ENCODE measurements at regions not wholly inside any gene's neighbourhood (a gene's known extent, or its start where the extent isn't known, plus 50 kb on each side); places are given as distances from the start of the nearest gene placed in this dataset.

GRCh38 chr18:75124551-75124950 lies 84.4 kb downstream of the PTGR3 start:
- H3K4me1 ChIP-seq (ENCODE audit: control insufficient read depth, extremely low read depth, insufficient read depth, low read length), result no peaks in the 10 kb centered on the region
- no peaks in the 10 kb centered on the region for H3K36me3 ChIP-seq (ENCODE audit: control insufficient read depth, insufficient read depth, low read length)
- no peaks in the 10 kb centered on the region for H3K27me3 ChIP-seq (ENCODE audit: control insufficient read depth, insufficient read depth, low read length)
- TF ChIP-seq CTCF (conservative IDR thresholded peaks at IDR 0.05 in 1 of 2, IDR thresholded peaks at IDR 0.05 in 1 of 2; ENCODE audit: low read depth in 1 of 2, low read length in 2 of 2) (no peak), EZH2 (IDR thresholded peaks at IDR 0.05; ENCODE audit: low read length, missing control alignments) (no peak)
- no peak overlapping the region for H3K27ac ChIP-seq (ENCODE audit: insufficient read depth, low read length)
- no peak overlapping the region for H3K9ac ChIP-seq (ENCODE audit: insufficient read depth, low read length)
- H3K4me2 ChIP-seq (ENCODE audit: extremely low read depth, insufficient read depth, low read length), result no peak overlapping the region
- no peaks in the 10 kb centered on the region for H3K79me2 ChIP-seq (ENCODE audit: control insufficient read depth, insufficient read depth, low read length)
- H3K4me3 ChIP-seq (replicated peaks in 1 of 4; ENCODE audit: control extremely low read depth in 1 of 4, insufficient read depth in 1 of 4, low read depth in 3 of 4, low read length in 4 of 4), result no peak overlapping the region
- H3K9me3 ChIP-seq (ENCODE audit: control insufficient read depth, insufficient read depth, low read depth, low read length), result no peaks in the 10 kb centered on the region
- no peak overlapping the region for H2AFZ ChIP-seq (ENCODE audit: low read length)
- DNase-seq (ENCODE audit: low read depth in 2 of 2), result no peak
- H4K20me1 ChIP-seq (ENCODE audit: control insufficient read depth, extremely low read depth, insufficient read depth, low read length), result no peaks in the 10 kb centered on the region

GRCh38 chr18:75123113-75123512 lies 85.8 kb downstream of the PTGR3 start:
- TF ChIP-seq EZH2 (IDR thresholded peaks at IDR 0.05; ENCODE audit: low read length, missing control alignments) (no peak), CTCF (conservative IDR thresholded peaks at IDR 0.05 in 1 of 2, IDR thresholded peaks at IDR 0.05 in 1 of 2; ENCODE audit: low read depth in 1 of 2, low read length in 2 of 2) (no peak)
- no peak overlapping the region for H3K4me3 ChIP-seq (replicated peaks in 1 of 4; ENCODE audit: control extremely low read depth in 1 of 4, insufficient read depth in 1 of 4, low read depth in 3 of 4, low read length in 4 of 4)
- no peak overlapping the region for H3K4me2 ChIP-seq (ENCODE audit: extremely low read depth, insufficient read depth, low read length)
- H3K4me1 ChIP-seq (ENCODE audit: control insufficient read depth, extremely low read depth, insufficient read depth, low read length), result no peaks in the 10 kb centered on the region
- H3K9me3 ChIP-seq (ENCODE audit: control insufficient read depth, insufficient read depth, low read depth, low read length), result no peaks in the 10 kb centered on the region
- H4K20me1 ChIP-seq (ENCODE audit: control insufficient read depth, extremely low read depth, insufficient read depth, low read length), result no peaks in the 10 kb centered on the region
- no peak overlapping the region for H3K27ac ChIP-seq (ENCODE audit: insufficient read depth, low read length)
- no peaks in the 10 kb centered on the region for H3K27me3 ChIP-seq (ENCODE audit: control insufficient read depth, insufficient read depth, low read length)
- H3K36me3 ChIP-seq (ENCODE audit: control insufficient read depth, insufficient read depth, low read length), result no peaks in the 10 kb centered on the region
- H2AFZ ChIP-seq (ENCODE audit: low read length), result no peak overlapping the region
- H3K9ac ChIP-seq (ENCODE audit: insufficient read depth, low read length), result no peak overlapping the region
- H3K79me2 ChIP-seq (ENCODE audit: control insufficient read depth, insufficient read depth, low read length), result no peaks in the 10 kb centered on the region
- DNase-seq (ENCODE audit: low read depth in 2 of 2), result no peak

GRCh38 chr18:75122334-75122958 lies 86.5 kb downstream of the PTGR3 start:
- H3K27ac ChIP-seq (ENCODE audit: insufficient read depth, low read length), result no peak overlapping the region
- no peaks in the 10 kb centered on the region for H3K79me2 ChIP-seq (ENCODE audit: control insufficient read depth, insufficient read depth, low read length)
- no peaks in the 10 kb centered on the region for H3K27me3 ChIP-seq (ENCODE audit: control insufficient read depth, insufficient read depth, low read length)
- H2AFZ ChIP-seq (ENCODE audit: low read length), result no peak overlapping the region
- no peaks in the 10 kb centered on the region for H3K4me1 ChIP-seq (ENCODE audit: control insufficient read depth, extremely low read depth, insufficient read depth, low read length)
- no peaks in the 10 kb centered on the region for H4K20me1 ChIP-seq (ENCODE audit: control insufficient read depth, extremely low read depth, insufficient read depth, low read length)
- no peak overlapping the region for H3K4me2 ChIP-seq (ENCODE audit: extremely low read depth, insufficient read depth, low read length)
- no peaks in the 10 kb centered on the region for H3K9me3 ChIP-seq (ENCODE audit: control insufficient read depth, insufficient read depth, low read depth, low read length)
- no peaks in the 10 kb centered on the region for H3K36me3 ChIP-seq (ENCODE audit: control insufficient read depth, insufficient read depth, low read length)
- TF ChIP-seq EZH2 (IDR thresholded peaks at IDR 0.05; ENCODE audit: low read length, missing control alignments) (no peak), CTCF (conservative IDR thresholded peaks at IDR 0.05 in 1 of 2, IDR thresholded peaks at IDR 0.05 in 1 of 2; ENCODE audit: low read depth in 1 of 2, low read length in 2 of 2) (no peak)
- H3K9ac ChIP-seq (ENCODE audit: insufficient read depth, low read length), result no peak overlapping the region
- H3K4me3 ChIP-seq (replicated peaks in 1 of 4; ENCODE audit: control extremely low read depth in 1 of 4, insufficient read depth in 1 of 4, low read depth in 3 of 4, low read length in 4 of 4), result no peak overlapping the region
- no peak for DNase-seq (ENCODE audit: low read depth in 2 of 2)

All from fibroblast of lung (primary cell).